ENCODE measurements at regions not wholly inside any gene's neighbourhood (a gene's known extent, or its start where the extent isn't known, plus 50 kb on each side); places are given as distances from the start of the nearest gene placed in this dataset.
"Not testable (repeated sequence)": the region's sequence is repeated elsewhere in the genome, so short reads cannot be mapped to it uniquely, and the experiment has no call there.

DNA sequence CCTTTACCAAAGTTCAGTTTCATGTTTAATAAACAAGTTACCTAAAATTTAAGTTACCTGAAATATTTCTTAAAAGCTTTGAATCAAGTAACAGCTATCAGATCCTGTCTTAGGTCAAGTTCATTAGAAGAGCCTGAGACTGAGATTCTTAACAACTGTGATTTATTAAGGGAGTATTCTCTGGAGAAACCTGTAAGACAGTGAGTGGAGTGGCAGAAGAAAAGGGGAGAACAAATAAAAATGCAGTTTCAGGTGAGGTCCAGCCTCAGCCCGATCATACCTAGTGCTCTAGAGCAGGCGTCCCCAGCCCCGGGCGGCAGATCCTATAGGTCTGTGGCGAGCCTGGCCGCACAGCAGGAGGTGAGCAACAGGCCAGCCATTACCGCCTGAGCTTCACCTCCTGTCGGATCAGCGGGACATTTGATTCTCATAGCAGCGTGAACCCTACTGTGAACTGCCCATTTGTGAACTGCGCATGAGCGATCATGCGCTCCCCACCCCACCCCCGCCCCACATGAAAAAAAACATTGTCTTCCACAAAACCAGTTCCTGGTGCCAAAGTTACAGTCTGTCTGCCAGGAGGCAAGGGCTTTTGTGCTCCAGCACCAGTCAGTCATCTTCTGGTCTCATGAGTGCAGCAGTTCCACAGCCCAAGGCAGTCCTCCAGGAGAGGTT is 59.2 kb upstream of the ADGRB3 start:
- ATAC-seq = no peak

DNA sequence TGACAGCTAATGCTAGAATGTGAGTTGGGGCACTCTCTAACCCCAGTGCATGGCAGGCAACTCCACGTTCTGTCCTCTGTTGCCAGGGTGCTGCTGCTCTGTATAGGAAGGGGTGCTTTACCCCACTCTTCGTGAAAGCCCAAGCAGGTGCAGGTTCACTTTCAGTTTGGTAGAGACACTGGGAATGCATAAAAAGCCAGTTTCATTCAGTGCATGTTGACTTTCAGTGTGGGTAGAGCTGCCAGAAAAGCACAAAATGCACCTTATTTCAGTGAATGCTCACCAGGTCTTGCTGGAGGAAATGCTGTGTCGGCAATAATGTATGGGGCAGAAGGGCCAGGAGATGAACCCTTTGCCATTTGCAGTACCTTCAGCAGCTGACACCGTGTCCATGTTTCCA is 62.1 kb upstream of the ADGRB3 start:
- ATAC-seq = no peak

DNA sequence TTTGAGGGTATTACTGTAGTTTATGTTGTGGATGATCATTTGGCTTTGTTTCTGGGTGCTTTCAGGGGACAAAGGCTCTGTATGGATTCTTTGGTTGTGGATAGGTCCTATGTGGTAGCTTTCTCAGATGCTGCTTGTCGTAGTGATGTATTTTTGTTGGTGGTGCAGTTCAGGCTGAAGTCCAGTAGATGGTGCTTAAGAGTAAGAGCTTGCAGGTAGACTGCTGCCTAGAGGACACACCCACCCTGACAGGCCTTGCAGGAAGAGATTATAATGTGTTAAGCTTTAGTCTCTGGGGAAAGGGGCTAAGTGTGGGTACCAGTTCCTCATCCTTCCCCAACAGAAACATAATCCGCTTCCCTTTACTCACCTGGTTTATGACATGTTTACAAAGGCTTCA is 62.6 kb upstream of the ADGRB3 start:
- peak; percentile 48 for ATAC-seq

DNA sequence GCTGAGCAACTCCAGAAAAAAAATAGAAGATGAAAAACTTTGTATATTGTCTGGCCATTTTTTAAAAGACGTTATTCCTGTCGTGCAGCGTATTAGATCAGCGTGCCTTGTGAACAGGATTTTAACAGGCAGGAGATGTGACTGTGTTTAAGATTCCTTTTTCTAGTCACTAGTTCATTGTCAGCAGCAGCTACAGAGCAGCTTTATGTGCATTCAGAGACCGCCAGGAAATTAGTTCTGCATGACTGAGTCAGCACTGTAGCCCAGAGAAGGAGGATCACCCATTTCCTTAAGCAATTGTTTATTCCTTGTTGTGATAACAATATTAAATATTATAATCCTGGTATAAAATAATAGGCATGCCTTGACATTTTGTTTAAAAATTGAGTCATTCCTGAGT is 75.4 kb upstream of the ADGRB3 start:
- no peak for ATAC-seq

DNA sequence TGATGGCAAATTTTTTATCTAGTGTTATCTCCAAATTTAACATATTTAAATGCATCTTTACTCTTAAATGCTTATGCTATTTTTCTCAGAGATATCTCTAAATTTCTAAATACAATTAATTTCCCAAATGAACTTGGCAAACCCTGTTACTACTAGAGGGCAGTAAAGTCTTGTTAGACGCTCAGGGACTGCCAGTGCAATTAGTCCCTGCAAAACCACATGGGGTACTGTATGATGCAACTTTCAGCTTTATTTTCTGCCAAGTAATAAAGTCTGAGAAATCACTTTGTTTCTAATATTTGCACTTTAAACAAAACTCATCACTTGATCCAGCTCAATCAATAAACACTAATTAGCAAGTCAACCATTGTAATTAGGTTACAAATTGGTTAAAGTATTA is 76.0 kb upstream of the ADGRB3 start:
- no peak for ATAC-seq

DNA sequence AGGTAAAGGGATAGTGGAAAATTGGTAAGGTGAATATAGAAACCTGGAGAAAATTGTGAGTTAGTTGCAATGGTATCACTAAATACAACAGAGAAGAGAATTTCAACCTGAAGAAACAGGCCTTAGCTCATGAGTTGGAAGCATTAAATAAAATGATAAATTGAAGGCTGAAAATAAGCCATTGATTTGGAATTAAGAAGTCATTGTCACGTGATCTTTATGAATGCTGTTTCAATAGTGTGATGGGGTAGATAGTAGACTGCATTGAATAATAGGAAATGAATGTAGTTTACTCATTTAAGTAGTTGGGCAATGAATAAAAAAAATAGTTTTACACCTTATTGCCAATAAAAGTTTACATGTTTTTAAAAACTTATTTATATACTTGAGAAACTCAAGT is 88.5 kb upstream of the ADGRB3 start:
- no peak for ATAC-seq

DNA sequence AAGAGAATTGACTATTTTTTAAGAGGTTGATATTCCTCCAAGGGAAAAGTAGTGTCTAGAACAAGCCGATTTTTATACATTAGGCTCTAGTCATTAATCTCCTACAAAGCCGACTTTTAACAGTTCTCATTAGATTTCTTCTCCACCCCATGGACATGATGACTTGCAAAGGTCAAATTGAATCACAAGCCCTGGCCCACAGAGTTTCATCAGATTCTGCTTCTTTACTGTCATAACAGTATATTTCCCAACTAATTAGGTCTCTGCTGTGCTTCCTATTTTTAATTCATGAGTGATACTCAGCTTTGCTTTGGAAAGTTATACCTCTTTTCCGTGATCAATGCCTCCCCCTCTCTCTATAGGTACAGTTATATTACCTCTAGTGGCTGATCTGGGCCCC is 90.6 kb upstream of the ADGRB3 start:
- no peak for ATAC-seq

DNA sequence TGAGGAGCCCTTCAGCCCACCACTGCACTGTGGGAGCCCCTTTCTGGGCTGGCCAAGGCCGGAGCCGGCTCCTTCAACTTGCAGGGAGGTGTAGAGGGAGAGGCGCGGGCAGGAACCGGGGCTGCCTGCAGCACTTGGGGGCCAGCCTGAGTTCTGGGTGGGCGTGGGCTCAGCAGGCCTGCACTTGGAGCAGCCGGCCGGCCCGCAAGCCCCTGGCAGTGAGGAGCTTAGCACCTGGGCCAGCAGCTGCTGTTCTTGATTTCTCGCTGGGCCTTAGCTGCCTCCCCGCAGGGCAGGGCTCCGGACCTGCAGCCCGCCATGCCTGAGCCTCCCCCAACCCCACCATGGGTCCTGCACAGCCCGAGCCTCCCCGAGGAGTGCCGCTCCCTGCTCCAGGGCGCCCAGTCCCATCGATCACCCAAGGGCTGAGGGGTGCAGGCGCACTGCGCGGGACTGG is 101.7 kb upstream of the ADGRB3 start:
- no peak for ATAC-seq

DNA sequence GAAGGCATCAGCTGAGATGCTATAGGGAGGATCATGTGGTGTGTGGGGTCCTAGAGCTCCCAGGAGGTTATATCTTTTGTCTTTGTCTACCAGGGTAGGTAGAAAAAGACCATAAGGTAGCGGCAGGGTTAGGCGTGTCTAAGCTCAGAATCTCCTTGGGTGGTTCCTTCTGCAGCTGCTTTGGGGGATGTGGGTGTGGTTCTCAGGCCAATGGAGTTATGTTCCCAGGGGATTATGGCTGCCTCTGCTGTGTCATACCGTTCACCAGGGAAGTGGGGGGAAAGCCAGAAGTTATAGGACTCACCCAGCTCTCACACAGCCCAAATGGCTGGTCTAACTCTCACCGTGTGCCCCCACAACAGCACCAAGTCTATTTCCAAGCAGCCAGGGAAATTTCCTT is 107.4 kb upstream of the ADGRB3 start:
- ATAC-seq = no peak

DNA sequence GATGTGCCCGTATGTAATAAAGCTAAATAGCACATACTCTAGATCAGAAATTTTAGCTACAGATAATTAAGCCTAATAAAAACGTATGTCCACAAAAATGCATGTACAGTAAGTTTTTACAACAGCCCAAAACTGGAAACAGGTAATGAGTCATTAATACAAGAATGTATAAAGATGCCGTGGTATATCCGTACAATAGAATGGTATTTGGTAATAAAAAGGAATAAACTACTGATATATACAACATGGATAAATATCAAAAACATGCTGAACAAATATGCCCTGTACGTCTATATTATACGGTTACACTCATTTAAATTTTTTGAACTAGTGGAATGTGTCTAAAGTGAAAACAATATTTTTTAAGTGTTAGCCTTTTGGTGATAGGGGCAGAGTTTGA is 128.2 kb upstream of the ADGRB3 start:
- ATAC-seq = no peak

DNA sequence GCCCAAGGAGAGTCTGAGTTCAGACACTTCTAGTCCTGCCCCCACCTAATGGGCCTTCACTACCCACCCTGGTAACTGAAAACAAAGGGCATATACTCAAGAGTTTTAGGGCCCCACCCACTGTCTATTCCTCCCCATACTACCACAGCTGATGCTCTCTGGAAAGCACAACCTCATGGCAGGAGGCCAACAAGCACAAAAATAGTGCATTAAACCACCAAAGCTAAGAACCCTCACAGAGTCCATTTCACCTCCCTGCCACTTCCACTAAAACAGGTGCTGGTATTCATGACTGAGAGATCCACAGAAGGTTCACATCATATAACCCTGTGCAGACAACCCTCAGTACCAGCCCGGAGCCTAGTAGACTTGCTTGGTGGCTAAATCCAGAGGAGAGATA is 132.1 kb upstream of the ADGRB3 start:
- ATAC-seq = no peak

DNA sequence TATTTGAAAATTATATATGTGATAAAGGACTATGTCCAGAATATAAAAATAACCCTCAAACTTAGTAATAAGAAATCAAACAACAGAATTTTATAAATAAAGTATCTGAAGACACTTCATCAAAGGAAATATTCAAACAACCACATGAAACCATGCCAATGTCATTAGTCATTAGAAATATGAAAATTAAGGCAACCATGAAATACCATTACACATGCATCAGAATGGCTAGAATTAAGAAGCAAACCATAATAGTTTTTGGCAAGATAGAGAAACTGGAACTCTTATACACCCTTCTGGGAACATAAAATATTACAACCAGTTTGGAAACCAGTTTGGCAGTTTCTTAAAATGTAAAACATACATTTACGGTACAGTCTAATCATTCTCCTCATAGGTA is 137.2 kb upstream of the ADGRB3 start:
- no peak for ATAC-seq

DNA sequence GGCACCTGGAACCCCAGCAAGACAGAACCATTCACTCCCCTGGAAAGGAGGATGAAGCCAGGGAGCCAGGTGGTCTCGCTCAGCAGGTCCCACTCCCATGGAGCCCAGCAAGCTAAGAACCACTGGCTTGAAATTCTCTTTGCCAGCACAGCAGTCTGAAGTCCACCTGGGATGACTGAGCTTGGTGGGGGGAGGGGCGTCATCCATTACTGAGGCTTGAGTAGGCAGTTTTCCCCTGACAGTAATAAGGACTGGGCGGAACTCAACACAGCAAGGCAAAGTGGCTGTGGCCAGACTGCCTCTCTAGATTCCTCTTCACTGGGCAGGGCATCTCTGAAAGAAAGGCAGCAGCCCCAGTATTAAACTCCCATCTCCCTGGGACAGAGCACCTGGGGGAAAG is 140.2 kb upstream of the ADGRB3 start:
- not testable (repeated sequence) for ATAC-seq

DNA sequence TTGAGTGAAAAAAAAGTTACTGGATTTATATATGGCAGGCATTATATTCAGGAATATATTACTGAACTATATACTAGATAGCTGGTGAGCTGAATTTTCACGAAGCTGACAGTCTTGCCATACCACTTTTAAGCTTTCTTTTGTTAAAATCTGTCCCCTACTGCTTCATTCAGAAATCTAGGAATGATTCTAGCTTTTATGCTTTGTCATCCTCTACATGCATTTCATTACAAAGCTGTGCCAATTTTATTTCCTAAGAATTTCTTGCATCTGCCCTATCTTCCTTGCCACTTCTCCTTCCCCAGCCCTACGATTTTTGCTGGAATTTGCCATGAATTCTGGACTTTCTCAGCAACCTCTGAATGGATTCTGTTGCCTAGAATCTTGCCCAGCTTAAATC is 158.5 kb upstream of the ADGRB3 start:
- ATAC-seq = no peak

DNA sequence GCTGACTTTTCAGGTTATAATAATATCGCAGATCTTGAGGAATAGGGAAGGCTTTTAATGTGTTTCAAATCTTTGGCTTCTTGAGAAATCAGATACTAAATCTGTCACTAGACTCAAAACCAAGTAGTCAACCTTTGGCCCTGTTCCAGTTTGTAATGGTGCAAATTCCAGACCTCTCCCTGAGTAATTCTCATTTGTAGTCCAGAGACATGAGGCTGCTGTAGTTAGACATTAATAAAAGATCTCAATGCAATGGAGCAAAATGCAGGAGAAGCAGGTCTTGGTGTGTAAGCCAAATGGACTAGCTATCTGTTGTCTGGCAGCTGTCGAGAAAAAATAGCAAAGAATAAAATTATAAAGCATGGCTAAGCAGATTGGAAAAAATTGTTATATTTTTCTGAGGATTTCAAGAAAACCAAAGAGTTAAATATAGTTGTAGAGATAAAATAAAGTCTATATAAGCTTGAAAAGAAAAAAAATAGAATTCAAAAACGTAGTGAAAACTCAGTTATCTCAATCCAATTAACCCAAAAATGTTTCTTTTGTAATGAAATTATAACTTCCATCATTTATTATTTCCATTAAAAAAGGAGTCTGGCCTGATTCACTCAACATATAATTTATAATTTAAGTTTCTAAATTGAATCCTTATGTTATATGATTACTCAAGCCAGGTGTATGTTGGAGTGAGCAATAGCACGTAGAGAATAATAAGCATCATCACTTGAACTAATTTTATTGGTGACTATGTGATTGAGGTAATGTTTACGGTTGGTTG is 161.5 kb upstream of the ADGRB3 start:
- ATAC-seq = no peak

DNA sequence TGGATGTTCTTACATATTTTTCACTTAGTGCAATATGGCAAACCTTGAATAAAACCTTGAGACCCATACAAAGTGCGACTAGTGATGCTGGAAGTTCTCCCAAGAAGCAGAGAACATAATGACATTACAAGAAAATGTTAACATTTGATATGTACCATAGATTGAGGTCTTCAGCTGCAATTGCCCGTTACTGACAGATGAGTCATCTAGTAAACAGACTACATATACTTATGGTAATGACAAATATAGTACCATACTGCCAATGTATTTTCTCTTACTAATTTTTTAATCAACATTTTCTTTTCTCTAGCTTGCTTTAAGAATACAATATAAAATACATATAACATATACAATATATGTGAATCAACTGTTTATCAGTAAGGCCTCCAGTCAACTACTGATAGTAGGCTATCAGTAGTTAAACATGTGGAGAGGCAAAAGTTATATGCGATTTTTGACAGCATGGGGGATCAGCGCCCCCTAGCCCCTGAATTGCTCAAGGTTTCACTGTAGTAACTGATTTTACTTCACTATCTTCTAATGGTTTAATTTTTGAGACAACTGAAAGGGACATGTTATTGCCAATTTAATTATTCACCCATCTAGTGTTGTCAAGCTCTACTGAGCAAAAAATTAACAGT is 166.7 kb upstream of the ADGRB3 start:
- no peak for ATAC-seq

DNA sequence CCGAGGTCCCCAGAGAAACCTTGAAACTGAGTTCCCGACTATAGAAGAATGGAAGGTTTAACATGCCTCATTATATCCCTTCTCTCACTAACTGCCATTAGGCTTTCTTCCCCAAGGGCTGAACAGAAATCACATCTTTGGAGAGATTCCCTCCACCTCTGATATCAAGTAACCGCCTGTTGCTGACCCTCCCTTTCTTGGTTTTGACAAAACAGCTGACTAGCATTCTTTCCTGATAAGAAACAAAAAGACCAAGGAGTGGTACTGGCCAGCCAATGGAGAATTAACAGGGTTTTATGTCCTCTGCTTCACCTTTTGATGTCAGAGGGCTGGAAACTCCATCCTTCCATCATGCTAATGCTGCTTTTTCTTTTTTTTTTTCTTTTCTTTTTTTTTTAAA is 176.6 kb upstream of the ADGRB3 start:
- ATAC-seq = no peak

DNA sequence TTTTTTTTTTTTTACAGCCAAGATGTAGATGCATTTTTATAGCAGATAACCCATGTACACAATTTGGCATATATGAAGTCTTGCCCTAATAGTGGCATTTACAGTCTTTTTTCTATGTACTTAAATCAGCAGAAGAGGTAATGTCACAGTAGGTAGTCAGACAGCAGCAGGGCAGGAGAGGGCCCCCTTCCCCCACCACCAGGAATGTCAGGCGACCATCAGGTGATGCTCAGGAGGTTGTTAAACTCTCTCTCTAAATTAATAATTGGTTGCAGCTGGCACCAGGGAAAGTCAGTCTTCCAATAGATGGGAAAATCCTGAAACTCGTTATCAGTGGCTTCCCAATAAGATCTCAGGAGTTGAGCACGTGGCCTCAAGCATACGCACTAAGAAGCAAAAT is 188.0 kb upstream of the ADGRB3 start:
- no peak for ATAC-seq

DNA sequence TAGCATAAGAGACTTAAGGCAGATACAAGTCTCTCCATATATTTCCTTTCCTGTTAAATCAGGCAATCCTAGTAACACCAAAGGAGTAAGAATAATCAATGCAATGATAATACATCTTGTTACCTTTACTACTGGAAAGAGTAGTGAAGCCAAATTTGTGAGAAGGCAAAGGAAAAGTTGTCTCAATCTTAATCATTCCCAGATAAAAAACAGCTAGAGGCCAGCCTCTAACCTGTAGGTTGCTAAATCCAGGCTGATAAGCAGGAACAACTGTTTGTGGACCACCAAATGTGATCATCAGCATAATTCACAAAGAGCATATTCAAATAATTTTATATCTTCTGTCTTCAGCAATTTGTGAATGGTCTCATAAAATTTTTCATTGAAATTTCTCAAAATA is 189.2 kb upstream of the ADGRB3 start:
- ATAC-seq = no peak

DNA sequence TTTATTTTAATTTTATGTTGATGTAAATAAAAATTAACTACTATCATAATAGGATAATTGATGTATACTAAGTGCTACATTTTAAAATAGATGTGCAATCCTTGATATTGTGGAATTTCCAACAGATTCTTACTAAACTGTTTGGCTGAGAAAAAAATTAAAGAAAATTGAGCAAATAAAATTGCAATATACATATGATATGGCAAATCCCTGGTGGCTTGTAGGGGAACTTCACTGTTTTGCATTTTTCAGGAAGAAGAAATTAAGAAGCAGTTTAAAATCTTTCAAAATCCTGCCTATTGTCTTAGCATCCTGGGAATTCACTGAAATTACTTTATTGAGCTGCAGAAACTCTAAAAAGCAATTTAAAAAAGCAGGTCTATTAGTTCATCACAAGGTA is 191.4 kb upstream of the ADGRB3 start:
- no peak for ATAC-seq

DNA sequence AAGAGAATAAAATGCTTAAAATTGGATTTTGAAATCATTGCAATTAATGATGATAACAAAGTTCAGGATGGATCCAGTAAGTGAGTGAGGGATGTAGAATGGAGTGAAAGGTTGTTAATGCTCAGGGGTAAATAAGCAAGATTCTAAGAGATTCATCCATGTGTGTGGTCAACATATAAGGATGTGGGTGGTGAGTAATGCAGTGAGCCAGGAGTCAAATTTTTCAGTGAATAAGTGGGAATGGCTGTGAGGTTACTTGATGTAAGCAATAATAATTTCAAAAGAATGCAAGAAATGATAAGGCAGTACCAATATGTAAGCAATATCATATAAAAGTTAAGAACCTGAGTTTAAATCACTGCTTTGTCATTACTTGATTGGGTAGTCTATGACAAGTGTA is 207.5 kb upstream of the ADGRB3 start:
- no peak for ATAC-seq

DNA sequence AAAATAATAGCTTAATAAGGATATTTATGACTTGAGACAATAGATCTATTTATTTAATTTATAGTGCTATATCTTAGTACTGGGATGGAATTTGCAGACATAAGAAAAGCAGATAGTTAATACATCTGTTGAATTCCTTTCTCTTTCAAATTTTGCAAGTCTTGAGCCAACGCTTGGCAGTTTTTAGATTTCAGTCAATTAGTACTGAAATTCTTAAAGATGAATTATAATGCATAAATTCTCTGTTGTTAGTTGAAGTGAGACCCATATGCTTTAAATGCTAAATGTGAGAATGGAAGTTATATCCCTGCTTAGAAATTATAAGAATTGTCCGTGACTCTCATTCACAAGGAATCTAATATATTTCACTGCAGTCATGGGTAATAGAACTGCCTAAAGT is 225.1 kb upstream of the ADGRB3 start:
- ATAC-seq = no peak

DNA sequence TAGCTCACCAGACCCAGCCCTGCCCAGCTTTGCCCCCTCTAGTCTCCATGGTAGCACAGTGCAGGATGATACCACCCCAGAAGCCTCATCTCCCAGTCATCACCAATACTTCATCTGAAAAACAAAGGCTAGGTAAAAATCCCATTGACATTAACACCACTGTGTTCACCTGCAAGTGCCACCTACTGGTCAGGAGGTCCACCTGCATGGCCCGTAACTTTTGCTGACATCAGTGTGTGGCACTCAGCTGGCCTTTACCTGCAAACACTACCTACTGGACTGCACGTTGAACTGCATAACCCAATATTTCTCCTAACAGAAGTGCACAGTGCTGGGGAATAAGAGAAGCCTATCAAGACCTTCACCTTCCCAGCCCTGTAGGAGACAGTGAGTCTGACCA is 234.7 kb upstream of the ADGRB3 start:
- ATAC-seq = no peak

DNA sequence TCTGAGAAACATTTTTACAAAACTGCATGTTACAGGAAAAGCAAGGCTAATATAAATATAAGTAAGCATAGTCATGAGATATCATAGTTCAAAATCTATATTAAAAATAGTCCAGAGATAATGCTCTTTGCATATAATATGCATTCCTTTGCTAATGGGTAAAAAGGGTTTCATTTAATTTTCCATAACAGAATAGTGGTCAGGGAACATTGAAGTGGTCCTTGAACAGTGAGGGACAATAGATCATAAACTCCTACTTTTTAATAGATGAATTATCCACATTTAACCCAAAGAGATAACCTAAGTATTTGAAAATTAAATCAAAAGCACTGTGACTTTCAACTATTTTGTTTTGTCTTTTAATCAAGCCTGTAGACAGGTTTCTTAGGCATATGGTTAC is 243.1 kb upstream of the ADGRB3 start:
- no peak for ATAC-seq

All from esophagus mucosa (tissue), 1 donor.